Naive B cell (primary cell): ENCODE measurements at regions not wholly inside any gene's neighbourhood (a gene's known extent, or its start where the extent isn't known, plus 50 kb on each side); places are given as distances from the start of the nearest gene placed in this dataset.
A peak's percentile ranks its signal among the peaks of the same experiment; 100 is the strongest.

Source experiments
- ATAC-seq, 2 donors: fragments of 150-1000 bp; cut with Tn5 transposase; 2 replicates each; pipeline ENCODE4 v1.10.0; 2021; ENCODE audit warnings: low read depth in 2 of 2, mild to moderate bottlenecking in 2 of 2, moderate library complexity in 2 of 2
- DNase-seq: peaks from one replicate; pipeline ENCODE4 v3.0.0; 2022
- H3K27ac Mint-ChIP-seq, 6 donors: one replicate each; pipeline ENCODE4 v1.8.0; 2020 to 2022; ENCODE audit warnings: mild to moderate bottlenecking in 6 of 6, mixed read lengths in 6 of 6, moderate library complexity in 5 of 6, inconsistent platforms in 2 of 6
- H3K27me3 Mint-ChIP-seq, 3 donors: one replicate each; pipeline ENCODE4 v1.8.0; 2021 to 2022; ENCODE audit warnings: mixed read lengths in 3 of 3, mild to moderate bottlenecking in 1 of 3
- H3K36me3 Mint-ChIP-seq, 2 donors: one replicate each; pipeline ENCODE4 v1.8.0; 2020 to 2022; ENCODE audit warnings: mixed read lengths in 2 of 2, inconsistent platforms in 1 of 2, mild to moderate bottlenecking in 1 of 2
- H3K4me1 Mint-ChIP-seq, 3 donors: one replicate each; pipeline ENCODE4 v1.8.0; 2020 to 2022; ENCODE audit warnings: mixed read lengths in 3 of 3, inconsistent platforms in 1 of 3, mild to moderate bottlenecking in 1 of 3, moderate library complexity in 1 of 3
- H3K4me3 Mint-ChIP-seq, 8 donors: one replicate each; pipeline ENCODE4 v1.8.0; 2020 to 2022; ENCODE audit warnings: mild to moderate bottlenecking in 8 of 8, mixed read lengths in 8 of 8, moderate library complexity in 8 of 8, inconsistent platforms in 2 of 8
- H3K9me3 Mint-ChIP-seq, 7 donors: one replicate each; pipeline ENCODE4 v1.8.0; 2020 to 2022; ENCODE audit warnings: mixed read lengths in 7 of 7, mild to moderate bottlenecking in 5 of 7, inconsistent platforms in 2 of 7, moderate library complexity in 1 of 7

GRCh38 chr22:40120848-40121247 is 56.9 kb upstream of the TNRC6B start:
- no peak for ATAC-seq
- Mint-ChIP-seq H3K27me3 (no peaks in the 10 kb centered on the region), H3K36me3 (peaks cover 7 to 8% of the 10 kb centered on the region in 2 donors), H3K4me3 (no peak overlapping the region), H3K27ac (peak overlapping the region in 1 of 6 donors; percentile 2), H3K9me3 (no peaks in the 10 kb centered on the region), H3K4me1 (peaks cover 24 to 49% (median 33%) of the 10 kb centered on the region in 3 donors)
- no peak for DNase-seq

GRCh38 chr22:40121461-40121860 is 56.3 kb upstream of the TNRC6B start:
- H3K4me1 Mint-ChIP-seq: peaks cover 17 to 42% (median 27%) of the 10 kb centered on the region in 3 donors
- no peaks in the 10 kb centered on the region for H3K27me3 Mint-ChIP-seq
- H3K4me3 Mint-ChIP-seq: peak overlapping the region in 1 of 8 donors; percentile 56
- peak overlapping the region in 1 of 6 donors; percentile 29 for H3K27ac Mint-ChIP-seq
- ATAC-seq (no peak), DNase-seq (no peak)
- H3K9me3 Mint-ChIP-seq: no peaks in the 10 kb centered on the region
- peaks cover 7 to 8% of the 10 kb centered on the region in 2 donors for H3K36me3 Mint-ChIP-seq

GRCh38 chr22:40122792-40123191 is 54.9 kb upstream of the TNRC6B start:
- no peaks in the 10 kb centered on the region for H3K27me3 Mint-ChIP-seq
- H3K27ac Mint-ChIP-seq: peak overlapping the region in 4 of 6 donors; percentile 0 to 82 (median 20)
- DNase-seq: no peak
- peaks cover 8 to 37% (median 23%) of the 10 kb centered on the region in 3 donors for H3K4me1 Mint-ChIP-seq
- no peak for ATAC-seq
- H3K36me3 Mint-ChIP-seq: peaks cover 8 to 15% of the 10 kb centered on the region in 2 donors
- no peak overlapping the region for H3K4me3 Mint-ChIP-seq
- H3K9me3 Mint-ChIP-seq: no peaks in the 10 kb centered on the region

- H3K4me3 Mint-ChIP-seq: no peak overlapping the region
- H3K9me3 Mint-ChIP-seq: no peaks in the 10 kb centered on the region
- peaks cover 5 to 14% of the 10 kb centered on the region in 2 donors for H3K36me3 Mint-ChIP-seq
- peaks cover 8 to 31% (median 17%) of the 10 kb centered on the region in 3 donors for H3K4me1 Mint-ChIP-seq
- H3K27me3 Mint-ChIP-seq: no peaks in the 10 kb centered on the region
- peak overlapping the region in 2 of 6 donors; percentile 27 to 82 for H3K27ac Mint-ChIP-seq
- no peak for ATAC-seq
- DNase-seq: no peak
These were observed 54.3 kb upstream of the TNRC6B start for GRCh38 chr22:40123387-40123786.
